Transverse colon (tissue), 3 donors: ENCODE measurements at regions not wholly inside any gene's neighbourhood (a gene's known extent, or its start where the extent isn't known, plus 50 kb on each side); places are given as distances from the start of the nearest gene placed in this dataset.

Experiments used
- EP300 ChIP-seq: sonication (generic); formaldehyde crosslinking; IDR thresholded peaks from one replicate; pipeline ENCODE4 v1.6.1; 2017; ENCODE audit warnings: antibody characterized with exemption, low read depth
- POLR2A ChIP-seq: fragments of 450-650 bp; IDR thresholded peaks from one replicate; pipeline ENCODE4 v1.6.1; 2016; ENCODE audit warnings: antibody characterized with exemption, mild to moderate bottlenecking, moderate library complexity
- TF ChIP-seq, protein P1 (sequence below), 5 experiments: fragments of 200-600 bp in 3 of 5; fragments of 450-650 bp in 2 of 5; sonication (generic) in 3 of 5; IDR thresholded peaks; 1 replicate in 2 of 5; 2 replicates in 3 of 5; pipeline ENCODE4 v1.5.1; 2016 to 2017; ENCODE audit warnings: antibody characterized with exemption in 5 of 5, inconsistent platforms in 3 of 5, mild to moderate bottlenecking in 2 of 5, moderate library complexity in 1 of 5

DNA sequence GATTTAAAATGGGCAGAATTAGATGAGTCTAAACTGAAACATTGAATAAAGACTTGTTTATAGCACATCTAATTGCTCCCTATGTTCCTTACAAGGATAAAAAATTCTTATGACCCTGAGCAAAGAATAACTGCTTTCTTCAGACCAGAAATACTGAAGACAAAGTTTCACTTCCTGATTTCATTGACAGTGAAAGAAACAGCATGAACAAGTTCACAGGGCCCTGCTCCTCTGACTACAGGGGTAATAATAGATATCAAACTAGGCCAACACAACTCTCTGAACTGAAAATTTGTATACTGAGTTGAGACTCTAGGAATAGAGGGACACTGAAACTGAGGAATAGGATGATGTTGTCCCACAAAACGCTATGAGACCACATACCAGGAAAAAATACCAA is 1383.3 kb upstream of the CDH2 start:
- TF ChIP-seq, protein P1, sequence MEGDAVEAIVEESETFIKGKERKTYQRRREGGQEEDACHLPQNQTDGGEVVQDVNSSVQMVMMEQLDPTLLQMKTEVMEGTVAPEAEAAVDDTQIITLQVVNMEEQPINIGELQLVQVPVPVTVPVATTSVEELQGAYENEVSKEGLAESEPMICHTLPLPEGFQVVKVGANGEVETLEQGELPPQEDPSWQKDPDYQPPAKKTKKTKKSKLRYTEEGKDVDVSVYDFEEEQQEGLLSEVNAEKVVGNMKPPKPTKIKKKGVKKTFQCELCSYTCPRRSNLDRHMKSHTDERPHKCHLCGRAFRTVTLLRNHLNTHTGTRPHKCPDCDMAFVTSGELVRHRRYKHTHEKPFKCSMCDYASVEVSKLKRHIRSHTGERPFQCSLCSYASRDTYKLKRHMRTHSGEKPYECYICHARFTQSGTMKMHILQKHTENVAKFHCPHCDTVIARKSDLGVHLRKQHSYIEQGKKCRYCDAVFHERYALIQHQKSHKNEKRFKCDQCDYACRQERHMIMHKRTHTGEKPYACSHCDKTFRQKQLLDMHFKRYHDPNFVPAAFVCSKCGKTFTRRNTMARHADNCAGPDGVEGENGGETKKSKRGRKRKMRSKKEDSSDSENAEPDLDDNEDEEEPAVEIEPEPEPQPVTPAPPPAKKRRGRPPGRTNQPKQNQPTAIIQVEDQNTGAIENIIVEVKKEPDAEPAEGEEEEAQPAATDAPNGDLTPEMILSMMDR (IDR thresholded peaks at IDR 0.05): no peak
- no peak for TF ChIP-seq EP300
- TF ChIP-seq POLR2A: no peak
